Neural progenitor cell (in vitro differentiated cells): ENCODE measurements at regions not wholly inside any gene's neighbourhood (a gene's known extent, or its start where the extent isn't known, plus 50 kb on each side); places are given as distances from the start of the nearest gene placed in this dataset.

Experiments used
- DNase-seq: peaks from one replicate; pipeline ENCODE4 v3.0.0-alpha.2; 2016; ENCODE audit warnings: low spot score
- H2AFZ ChIP-seq: fragments of 200-600 bp; sonication (generic); replicated peaks from 2 replicates; pipeline ENCODE4 v1.6.1; 2016; ENCODE audit warnings: antibody characterized with exemption
- H3F3A ChIP-seq: fragments of 200-600 bp; sonication (generic); 2 replicates; pipeline ENCODE4 v1.6.1; 2016; ENCODE audit warnings: antibody characterized with exemption, low read depth
- H3K27ac ChIP-seq: fragments of 200-600 bp; sonication (generic); 2 replicates; pipeline ENCODE4 v1.5.1; 2016; ENCODE audit warnings: mild to moderate bottlenecking
- H3K27me3 ChIP-seq: fragments of 200-600 bp; sonication (generic); 2 replicates; pipeline ENCODE4 v1.6.1; 2016; ENCODE audit warnings: mild to moderate bottlenecking, moderate library complexity
- H3K36me3 ChIP-seq: fragments of 200-600 bp; sonication (generic); 2 replicates; pipeline ENCODE4 v1.5.1; 2016
- H3K4me1 ChIP-seq: fragments of 200-600 bp; sonication (generic); 2 replicates; pipeline ENCODE4 v1.6.1; 2016; ENCODE audit warnings: mixed run types
- H3K4me2 ChIP-seq: fragments of 200-600 bp; sonication (generic); 2 replicates; pipeline ENCODE4 v1.6.1; 2016
- H3K4me3 ChIP-seq: fragments of 200-600 bp; sonication (generic); 2 replicates; pipeline ENCODE4 v1.5.1; 2016
- H3K79me2 ChIP-seq: fragments of 200-600 bp; sonication (generic); 2 replicates; pipeline ENCODE4 v1.6.1; 2016; ENCODE audit warnings: low read depth
- H3K9ac ChIP-seq: fragments of 200-600 bp; sonication (generic); 2 replicates; pipeline ENCODE4 v1.6.1; 2016
- H3K9me3 ChIP-seq: fragments of 200-600 bp; sonication (generic); 2 replicates; pipeline ENCODE4 v1.5.1; 2016; ENCODE audit warnings: low read depth
- H4K20me1 ChIP-seq: fragments of 200-600 bp; sonication (generic); 2 replicates; pipeline ENCODE4 v1.6.1; 2016; ENCODE audit warnings: low read depth
- H3K27ac Mint-ChIP-seq: 3 replicates; pipeline ENCODE4 v1.8.0; 2021; ENCODE audit warnings: mixed read lengths
- H3K27me3 Mint-ChIP-seq: 2 replicates; pipeline ENCODE4 v1.8.0; 2022; ENCODE audit warnings: low read depth, mild to moderate bottlenecking, inconsistent platforms, moderate library complexity, mixed read lengths; ENCODE audit not compliant: insufficient read depth
- H3K36me3 Mint-ChIP-seq: 3 replicates; pipeline ENCODE4 v1.8.0; 2021; ENCODE audit warnings: mixed read lengths
- H3K4me1 Mint-ChIP-seq: 3 replicates; pipeline ENCODE4 v1.8.0; 2021; ENCODE audit warnings: mixed read lengths
- H3K4me3 Mint-ChIP-seq: 3 replicates; pipeline ENCODE4 v1.8.0; 2021; ENCODE audit warnings: mild to moderate bottlenecking, moderate library complexity, mixed read lengths
- H3K9me3 Mint-ChIP-seq: 3 replicates; pipeline ENCODE4 v1.8.0; 2020; ENCODE audit warnings: mixed read lengths
- EZH2 ChIP-seq: fragments of 200-600 bp; sonication (generic); IDR thresholded peaks from 2 replicates; pipeline ENCODE4 v1.6.1; 2017; ENCODE audit warnings: antibody characterized with exemption, mild to moderate bottlenecking, moderate library complexity
- EZH2phosphoT487 ChIP-seq: fragments of 200-600 bp; sonication (generic); IDR thresholded peaks from 2 replicates; pipeline ENCODE4 v1.6.1; 2017; ENCODE audit warnings: antibody characterized with exemption
- TF ChIP-seq, protein P1 (sequence below): fragments of 200-600 bp; sonication (generic); IDR thresholded peaks from 2 replicates; pipeline ENCODE4 v1.5.1; 2017; ENCODE audit warnings: antibody characterized with exemption, mild to moderate bottlenecking

DNA sequence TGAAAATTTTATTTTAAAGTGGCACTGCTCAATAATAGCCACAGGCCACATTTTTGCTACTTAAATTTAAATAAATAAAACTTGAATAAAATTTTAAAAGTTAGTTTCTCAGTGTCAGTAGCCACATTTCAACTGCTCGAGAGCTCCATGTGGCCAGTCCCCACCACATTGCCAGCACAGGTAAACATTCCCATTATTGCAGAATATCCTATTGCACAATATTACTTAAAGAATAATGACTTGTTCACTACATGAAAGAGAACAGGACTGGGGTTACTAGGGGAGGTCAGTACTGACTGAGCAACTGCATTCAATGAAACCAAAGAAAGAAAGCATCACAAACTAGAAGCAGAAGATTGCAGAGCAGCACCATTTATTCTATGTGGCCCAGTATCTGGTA lies 2201.6 kb upstream of the TENM3 start:
- Histone ChIP-seq H3K27ac (no peak overlapping the region), H4K20me1 (no peaks in the 10 kb centered on the region), H3F3A (no peaks in the 10 kb centered on the region), H2AFZ (no peak overlapping the region), H3K4me3 (no peak overlapping the region), H3K36me3 (no peaks in the 10 kb centered on the region), H3K79me2 (no peaks in the 10 kb centered on the region), H3K4me1 (no peaks in the 10 kb centered on the region), H3K9me3 (no peaks in the 10 kb centered on the region), H3K4me2 (no peak overlapping the region), H3K27me3 (no peaks in the 10 kb centered on the region), H3K9ac (no peak overlapping the region)
- no peak for TF ChIP-seq EZH2phosphoT487
- TF ChIP-seq, protein P1, sequence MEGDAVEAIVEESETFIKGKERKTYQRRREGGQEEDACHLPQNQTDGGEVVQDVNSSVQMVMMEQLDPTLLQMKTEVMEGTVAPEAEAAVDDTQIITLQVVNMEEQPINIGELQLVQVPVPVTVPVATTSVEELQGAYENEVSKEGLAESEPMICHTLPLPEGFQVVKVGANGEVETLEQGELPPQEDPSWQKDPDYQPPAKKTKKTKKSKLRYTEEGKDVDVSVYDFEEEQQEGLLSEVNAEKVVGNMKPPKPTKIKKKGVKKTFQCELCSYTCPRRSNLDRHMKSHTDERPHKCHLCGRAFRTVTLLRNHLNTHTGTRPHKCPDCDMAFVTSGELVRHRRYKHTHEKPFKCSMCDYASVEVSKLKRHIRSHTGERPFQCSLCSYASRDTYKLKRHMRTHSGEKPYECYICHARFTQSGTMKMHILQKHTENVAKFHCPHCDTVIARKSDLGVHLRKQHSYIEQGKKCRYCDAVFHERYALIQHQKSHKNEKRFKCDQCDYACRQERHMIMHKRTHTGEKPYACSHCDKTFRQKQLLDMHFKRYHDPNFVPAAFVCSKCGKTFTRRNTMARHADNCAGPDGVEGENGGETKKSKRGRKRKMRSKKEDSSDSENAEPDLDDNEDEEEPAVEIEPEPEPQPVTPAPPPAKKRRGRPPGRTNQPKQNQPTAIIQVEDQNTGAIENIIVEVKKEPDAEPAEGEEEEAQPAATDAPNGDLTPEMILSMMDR: no peak
- TF ChIP-seq EZH2: no peak
- Mint-ChIP-seq H3K4me3 (no peak overlapping the region), H3K27me3 (peaks cover 2% of the 10 kb centered on the region), H3K4me1 (no peaks in the 10 kb centered on the region), H3K9me3 (peaks cover 3% of the 10 kb centered on the region), H3K27ac (no peak overlapping the region), H3K36me3 (no peaks in the 10 kb centered on the region)
- no peak for DNase-seq

DNA sequence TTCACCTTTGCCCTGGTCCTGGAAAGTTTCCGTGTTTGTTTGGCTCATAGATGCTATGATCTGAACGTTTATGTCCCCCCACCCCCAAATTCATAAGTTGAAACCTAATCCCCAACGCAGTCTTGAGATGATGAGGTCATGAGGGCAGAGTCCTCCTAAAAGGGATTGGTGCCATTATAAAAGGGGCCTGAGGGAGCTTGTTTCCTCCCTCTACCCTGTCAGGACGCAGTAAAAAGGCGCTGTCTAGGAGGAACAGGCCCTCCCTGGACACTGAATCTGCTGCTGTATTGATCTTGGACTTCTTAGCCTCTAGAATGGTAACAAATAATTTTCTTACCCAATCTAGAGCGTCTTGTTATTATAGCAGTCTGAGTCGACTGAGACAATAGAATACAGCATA lies 2190.6 kb upstream of the TENM3 start:
- H3F3A ChIP-seq: peaks cover 4% of the 10 kb centered on the region
- Mint-ChIP-seq H3K27ac (no peak overlapping the region), H3K4me3 (no peak overlapping the region), H3K9me3 (no peaks in the 10 kb centered on the region), H3K36me3 (no peaks in the 10 kb centered on the region), H3K27me3 (peaks cover 10% of the 10 kb centered on the region), H3K4me1 (peaks cover 8% of the 10 kb centered on the region)
- no peak overlapping the region for H2AFZ ChIP-seq
- peaks cover 17% of the 10 kb centered on the region for H3K27me3 ChIP-seq
- H3K4me2 ChIP-seq: no peak overlapping the region
- H3K79me2 ChIP-seq: no peaks in the 10 kb centered on the region
- no peak overlapping the region for H3K4me3 ChIP-seq
- DNase-seq: no peak
- H3K27ac ChIP-seq: no peak overlapping the region
- no peaks in the 10 kb centered on the region for H3K4me1 ChIP-seq
- no peak overlapping the region for H3K9ac ChIP-seq
- H4K20me1 ChIP-seq: no peaks in the 10 kb centered on the region
- no peaks in the 10 kb centered on the region for H3K9me3 ChIP-seq
- H3K36me3 ChIP-seq: no peaks in the 10 kb centered on the region
- TF ChIP-seq EZH2phosphoT487: no peak
- TF ChIP-seq EZH2: no peak
- TF ChIP-seq, protein P1: no peak

DNA sequence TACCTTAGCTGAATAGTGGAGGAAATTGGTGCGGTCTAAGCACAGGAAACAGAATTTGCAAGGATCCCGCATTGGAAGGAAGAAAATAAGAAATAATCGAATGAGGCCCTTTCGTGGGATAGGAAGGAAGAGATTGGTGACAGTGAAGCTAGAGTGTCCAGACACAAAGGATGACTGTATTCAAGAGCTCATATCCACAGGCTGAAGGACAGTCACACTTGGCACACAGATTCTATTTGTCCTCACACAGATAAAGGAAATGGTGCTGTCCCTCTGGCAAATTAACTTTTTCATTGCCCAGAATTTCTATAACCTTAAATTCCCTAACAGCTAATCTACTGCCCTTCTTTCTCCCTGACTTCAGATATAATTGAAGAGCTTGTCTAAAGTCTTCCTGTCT lies 2188.9 kb upstream of the TENM3 start:
- H3K4me1 ChIP-seq: no peaks in the 10 kb centered on the region
- no peak for TF ChIP-seq EZH2
- TF ChIP-seq, protein P1: no peak
- TF ChIP-seq EZH2phosphoT487: no peak
- H3K9me3 ChIP-seq: no peaks in the 10 kb centered on the region
- Mint-ChIP-seq H3K27me3 (peaks cover 10% of the 10 kb centered on the region), H3K9me3 (no peaks in the 10 kb centered on the region), H3K27ac (no peak overlapping the region), H3K36me3 (no peaks in the 10 kb centered on the region), H3K4me1 (peaks cover 8% of the 10 kb centered on the region), H3K4me3 (no peak overlapping the region)
- DNase-seq: no peak
- H3F3A ChIP-seq: peaks cover 6% of the 10 kb centered on the region
- no peak overlapping the region for H3K4me2 ChIP-seq
- no peak overlapping the region for H3K4me3 ChIP-seq
- no peak overlapping the region for H2AFZ ChIP-seq
- no peak overlapping the region for H3K27ac ChIP-seq
- no peaks in the 10 kb centered on the region for H3K79me2 ChIP-seq
- peaks cover 25% of the 10 kb centered on the region for H3K27me3 ChIP-seq
- no peaks in the 10 kb centered on the region for H3K36me3 ChIP-seq
- no peak overlapping the region for H3K9ac ChIP-seq
- no peaks in the 10 kb centered on the region for H4K20me1 ChIP-seq
